ENCODE measurements at regions not wholly inside any gene's neighbourhood (a gene's known extent, or its start where the extent isn't known, plus 50 kb on each side); places are given as distances from the start of the nearest gene placed in this dataset.

DNA sequence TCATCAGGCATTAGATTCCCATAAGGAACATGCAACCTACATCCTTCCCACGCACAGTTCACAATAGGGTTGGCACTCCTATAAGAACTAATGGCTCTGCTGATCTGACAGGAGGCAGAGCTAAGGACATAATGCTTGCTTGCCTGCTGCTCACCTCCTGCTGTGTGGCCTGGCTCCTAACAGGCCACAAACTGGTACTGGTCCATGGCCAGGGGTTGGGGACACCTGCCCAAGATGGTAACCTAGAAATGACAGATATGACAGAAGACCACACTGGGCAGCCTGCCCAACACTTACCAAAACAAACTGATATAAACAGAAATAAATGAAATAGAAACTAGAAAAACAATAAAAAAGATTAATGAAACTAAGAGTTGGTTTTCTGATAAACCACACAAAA is 325.6 kb downstream of the SEC23A start:
- no peak for ATAC-seq (ENCODE audit: low FRiP score)
- Histone ChIP-seq H3K9me3 (ENCODE audit: control insufficient read depth, low read length) (no peaks in the 10 kb centered on the region), H3K4me3 (ENCODE audit: low read length in 2 of 2) (no peak overlapping the region), H3K36me3 (ENCODE audit: control insufficient read depth in 1 of 2, insufficient read depth in 2 of 2, low read length in 1 of 2) (no peaks in the 10 kb centered on the region), H3K27me3 (ENCODE audit: control insufficient read depth in 1 of 2, insufficient read depth in 2 of 2, low read length in 1 of 2) (peaks cover 0 to 2% of the 10 kb centered on the region in 2 donors), H3K27ac (ENCODE audit: low read depth in 1 of 2, low read length in 2 of 2) (no peak overlapping the region), H3K4me1 (ENCODE audit: control insufficient read depth in 1 of 2, insufficient read depth in 2 of 2, low read length in 2 of 2) (no peaks in the 10 kb centered on the region)
- intact Hi-C loops (cut with DNase I): no loop called here
- no peak for DNase-seq
- 82 to 89% methylated on average over 1 of the region's 1 CpG for WGBS, 2 donors

DNA sequence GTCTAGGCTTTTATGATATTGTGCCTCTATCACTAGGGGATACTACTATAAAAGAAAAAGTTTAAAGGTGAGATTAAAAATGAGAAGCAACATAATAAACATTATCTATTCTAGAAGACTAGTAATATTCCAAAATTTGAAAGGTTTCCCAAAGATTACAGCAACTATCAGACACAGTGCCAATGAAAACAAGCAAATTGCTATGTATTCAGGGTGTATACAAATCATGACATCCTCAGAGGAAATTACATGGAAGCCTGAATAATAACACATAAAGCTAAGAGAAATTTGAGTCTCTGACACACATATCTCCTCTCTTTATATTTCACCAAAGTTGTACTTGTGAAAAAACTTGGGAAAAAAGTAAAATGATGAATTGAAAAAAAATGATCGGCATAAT is 327.0 kb downstream of the SEC23A start:
- Histone ChIP-seq H3K27me3 (ENCODE audit: control insufficient read depth in 1 of 2, insufficient read depth in 2 of 2, low read length in 1 of 2) (peaks cover 0 to 2% of the 10 kb centered on the region in 2 donors), H3K27ac (ENCODE audit: low read depth in 1 of 2, low read length in 2 of 2) (no peak overlapping the region), H3K4me1 (ENCODE audit: control insufficient read depth in 1 of 2, insufficient read depth in 2 of 2, low read length in 2 of 2) (no peaks in the 10 kb centered on the region), H3K9me3 (ENCODE audit: control insufficient read depth, low read length) (no peaks in the 10 kb centered on the region), H3K36me3 (ENCODE audit: control insufficient read depth in 1 of 2, insufficient read depth in 2 of 2, low read length in 1 of 2) (no peaks in the 10 kb centered on the region), H3K4me3 (ENCODE audit: low read length in 2 of 2) (no peak overlapping the region)
- no peak for ATAC-seq (ENCODE audit: low FRiP score)
- intact Hi-C loops (cut with DNase I): no loop called here
- 93 to 97% methylated on average over 1 of the region's 1 CpG for WGBS, 2 donors
- no peak for DNase-seq

DNA sequence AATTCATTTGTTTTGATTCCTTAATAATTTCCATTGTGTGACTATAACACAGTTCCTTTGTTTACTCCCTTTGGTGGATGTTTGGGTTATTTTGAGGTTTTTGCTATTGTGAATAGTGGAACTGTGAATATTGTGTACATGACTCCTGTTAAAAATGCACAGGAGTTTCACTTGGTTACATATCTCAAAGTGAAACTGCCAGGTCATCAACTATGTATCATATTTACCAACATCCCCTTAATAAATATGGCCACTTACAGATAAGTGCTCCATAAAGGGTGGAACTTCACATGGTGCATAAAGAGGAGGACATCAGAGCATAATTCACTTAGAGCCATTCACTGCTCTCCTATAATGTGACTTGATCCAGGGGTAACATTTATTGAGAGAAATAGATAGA is 328.9 kb downstream of the SEC23A start:
- Histone ChIP-seq H3K9me3 (ENCODE audit: control insufficient read depth, low read length) (no peaks in the 10 kb centered on the region), H3K4me3 (ENCODE audit: low read length in 2 of 2) (no peak overlapping the region), H3K4me1 (ENCODE audit: control insufficient read depth in 1 of 2, insufficient read depth in 2 of 2, low read length in 2 of 2) (no peaks in the 10 kb centered on the region), H3K27me3 (ENCODE audit: control insufficient read depth in 1 of 2, insufficient read depth in 2 of 2, low read length in 1 of 2) (peaks cover 0 to 2% of the 10 kb centered on the region in 2 donors), H3K36me3 (ENCODE audit: control insufficient read depth in 1 of 2, insufficient read depth in 2 of 2, low read length in 1 of 2) (no peaks in the 10 kb centered on the region), H3K27ac (ENCODE audit: low read depth in 1 of 2, low read length in 2 of 2) (no peak overlapping the region)
- intact Hi-C loops (cut with DNase I): no loop called here
- no peak for ATAC-seq (ENCODE audit: low FRiP score)
- DNase-seq: no peak

DNA sequence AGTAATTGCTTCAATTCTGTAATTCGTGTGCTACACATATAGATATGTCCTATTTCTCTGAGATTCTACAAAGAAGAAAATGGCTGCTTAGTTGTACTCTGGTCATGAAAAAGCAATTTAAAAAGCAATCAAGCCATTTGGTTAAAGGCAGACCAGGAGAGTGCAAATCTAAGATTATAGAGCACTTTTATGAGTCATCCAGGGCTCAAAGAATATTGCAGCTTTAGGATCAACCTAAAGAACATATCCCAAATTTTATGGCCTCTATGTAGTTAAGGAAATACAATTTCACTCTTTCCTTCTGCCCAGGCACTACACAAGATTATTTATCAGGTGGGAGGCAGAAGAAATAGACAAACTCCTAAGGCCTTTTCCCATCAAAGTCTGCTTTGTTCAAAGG is 332.8 kb downstream of the SEC23A start:
- H3K4me3 ChIP-seq (ENCODE audit: low read length in 2 of 2): no peak overlapping the region
- H3K27me3 ChIP-seq (ENCODE audit: control insufficient read depth in 1 of 2, insufficient read depth in 2 of 2, low read length in 1 of 2): no peaks in the 10 kb centered on the region
- H3K9me3 ChIP-seq (ENCODE audit: control insufficient read depth, low read length): no peaks in the 10 kb centered on the region
- DNase-seq (no peak), ATAC-seq (ENCODE audit: low FRiP score) (no peak)
- no peak overlapping the region for H3K27ac ChIP-seq (ENCODE audit: low read depth in 1 of 2, low read length in 2 of 2)
- no peaks in the 10 kb centered on the region for H3K4me1 ChIP-seq (ENCODE audit: control insufficient read depth in 1 of 2, insufficient read depth in 2 of 2, low read length in 2 of 2)
- 71 to 79% methylated on average over 1 of the region's 1 CpG for WGBS, 2 donors
- no peaks in the 10 kb centered on the region for H3K36me3 ChIP-seq (ENCODE audit: control insufficient read depth in 1 of 2, insufficient read depth in 2 of 2, low read length in 1 of 2)
- intact Hi-C loops (cut with DNase I): no loop called here

DNA sequence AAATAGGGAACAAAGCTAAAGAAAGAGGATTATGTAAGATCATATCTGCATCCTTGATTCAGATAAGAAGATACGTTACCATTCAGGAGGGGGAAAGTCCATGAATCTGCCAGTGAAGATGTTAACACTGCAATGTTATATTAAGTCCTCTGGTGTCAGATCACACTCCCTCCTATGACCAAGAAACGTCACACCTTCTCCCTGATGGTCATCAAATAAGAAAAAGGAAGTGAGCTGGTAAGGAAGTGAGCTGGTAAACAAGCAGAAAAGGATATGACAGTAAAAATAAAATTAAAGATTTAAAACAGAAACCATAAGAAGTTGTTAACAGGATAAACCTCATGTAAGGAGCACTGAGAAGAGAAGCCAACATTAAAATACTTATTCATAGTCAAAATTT is 340.2 kb downstream of the SEC23A start:
- intact Hi-C loops (cut with DNase I): no loop called here
- ATAC-seq (ENCODE audit: low FRiP score) (no peak), DNase-seq (no peak)
- 45 to 55% methylated on average over 2 of the region's 2 CpGs for WGBS, 2 donors
- H3K27me3 ChIP-seq (ENCODE audit: control insufficient read depth in 1 of 2, insufficient read depth in 2 of 2, low read length in 1 of 2): no peaks in the 10 kb centered on the region
- H3K27ac ChIP-seq (ENCODE audit: low read depth in 1 of 2, low read length in 2 of 2): no peak overlapping the region
- H3K9me3 ChIP-seq (ENCODE audit: control insufficient read depth, low read length): no peaks in the 10 kb centered on the region
- no peaks in the 10 kb centered on the region for H3K4me1 ChIP-seq (ENCODE audit: control insufficient read depth in 1 of 2, insufficient read depth in 2 of 2, low read length in 2 of 2)
- H3K36me3 ChIP-seq (ENCODE audit: control insufficient read depth in 1 of 2, insufficient read depth in 2 of 2, low read length in 1 of 2): no peaks in the 10 kb centered on the region
- no peak overlapping the region for H3K4me3 ChIP-seq (ENCODE audit: low read length in 2 of 2)

DNA sequence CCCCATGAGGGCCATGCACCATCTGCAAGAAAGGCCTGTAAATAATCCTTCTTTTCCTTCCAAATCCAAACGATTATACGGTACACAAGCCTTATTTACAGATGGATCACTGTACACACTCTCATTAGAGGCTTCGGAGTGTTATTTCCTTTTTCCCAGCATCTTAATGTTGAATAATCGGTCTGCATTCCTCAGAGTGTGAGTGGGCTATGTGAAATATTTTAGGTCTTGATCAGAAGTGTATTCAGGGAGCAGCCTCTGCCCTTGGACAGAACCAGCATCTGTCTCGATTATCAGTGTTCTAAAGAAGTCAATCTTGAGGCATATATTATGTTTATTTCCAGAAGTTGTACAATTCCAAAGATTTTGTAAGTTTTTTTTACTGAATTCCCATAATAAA is 340.6 kb downstream of the SEC23A start:
- ATAC-seq (ENCODE audit: low FRiP score): no peak
- intact Hi-C loops (cut with DNase I): no loop called here
- WGBS, 2 donors: 47 to 48% methylated on average over 5 of the region's 5 CpGs

DNA sequence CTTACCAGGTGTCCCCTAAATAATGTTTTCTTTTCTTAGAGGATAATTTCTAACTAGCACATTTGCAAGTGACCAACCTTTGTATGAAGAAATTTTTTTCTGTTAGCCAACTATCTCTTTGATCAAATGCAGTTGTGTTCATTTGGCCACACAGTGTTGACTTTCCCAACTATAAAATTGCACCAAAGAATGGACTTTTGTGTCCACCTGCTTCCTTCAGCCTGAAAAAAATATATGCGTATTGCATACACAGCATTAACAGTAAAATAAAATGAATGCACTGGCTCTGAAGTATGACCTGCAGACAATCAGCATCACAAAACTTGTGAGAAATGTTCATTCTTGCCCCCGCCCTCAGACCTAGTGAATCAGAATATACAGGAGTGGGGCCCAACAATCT is 342.0 kb downstream of the SEC23A start:
- H3K27ac ChIP-seq (ENCODE audit: low read depth in 1 of 2, low read length in 2 of 2): no peak overlapping the region
- H3K4me1 ChIP-seq (ENCODE audit: control insufficient read depth in 1 of 2, insufficient read depth in 2 of 2, low read length in 2 of 2): no peaks in the 10 kb centered on the region
- H3K36me3 ChIP-seq (ENCODE audit: control insufficient read depth in 1 of 2, insufficient read depth in 2 of 2, low read length in 1 of 2): no peaks in the 10 kb centered on the region
- no peak for ATAC-seq (ENCODE audit: low FRiP score)
- intact Hi-C loops (cut with DNase I): no loop called here
- no peak overlapping the region for H3K4me3 ChIP-seq (ENCODE audit: low read length in 2 of 2)
- WGBS, 2 donors: 89 to 96% methylated on average over 2 of the region's 2 CpGs
- no peaks in the 10 kb centered on the region for H3K9me3 ChIP-seq (ENCODE audit: control insufficient read depth, low read length)
- no peaks in the 10 kb centered on the region for H3K27me3 ChIP-seq (ENCODE audit: control insufficient read depth in 1 of 2, insufficient read depth in 2 of 2, low read length in 1 of 2)
- no peak for DNase-seq

More for the DNA sequence above, 340.6 kb downstream of the SEC23A start:
- no peaks in the 10 kb centered on the region for H3K27me3 ChIP-seq (ENCODE audit: control insufficient read depth in 1 of 2, insufficient read depth in 2 of 2, low read length in 1 of 2)
- no peak overlapping the region for H3K27ac ChIP-seq (ENCODE audit: low read depth in 1 of 2, low read length in 2 of 2)
- H3K4me1 ChIP-seq (ENCODE audit: control insufficient read depth in 1 of 2, insufficient read depth in 2 of 2, low read length in 2 of 2): no peaks in the 10 kb centered on the region
- H3K9me3 ChIP-seq (ENCODE audit: control insufficient read depth, low read length): no peaks in the 10 kb centered on the region
- no peaks in the 10 kb centered on the region for H3K36me3 ChIP-seq (ENCODE audit: control insufficient read depth in 1 of 2, insufficient read depth in 2 of 2, low read length in 1 of 2)
- no peak overlapping the region for H3K4me3 ChIP-seq (ENCODE audit: low read length in 2 of 2)
- DNase-seq: no peak

DNA sequence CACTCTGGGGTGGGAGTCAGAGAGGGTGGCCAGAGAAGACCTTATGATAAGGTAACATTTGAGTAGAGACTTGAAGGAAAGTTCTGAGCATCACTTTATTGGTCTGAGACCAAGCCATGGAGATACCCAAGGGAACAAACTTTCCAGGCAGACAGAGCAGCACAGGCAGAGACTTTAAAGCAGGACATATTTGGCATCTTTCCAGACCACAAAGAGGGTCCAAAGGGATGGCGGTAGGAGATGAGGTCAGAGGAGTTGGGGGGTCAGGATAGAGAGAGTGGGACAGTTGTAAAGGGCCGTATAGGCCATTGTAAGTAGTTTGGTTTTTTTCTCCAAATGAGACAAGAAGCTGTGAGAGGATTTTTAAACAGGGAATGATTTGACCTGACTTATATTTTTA is 344.4 kb downstream of the SEC23A start:
- intact Hi-C loops (cut with DNase I): no loop called here
- no peak for DNase-seq
- no peaks in the 10 kb centered on the region for H3K27me3 ChIP-seq (ENCODE audit: control insufficient read depth in 1 of 2, insufficient read depth in 2 of 2, low read length in 1 of 2)
- ATAC-seq (ENCODE audit: low FRiP score): no peak
- H3K9me3 ChIP-seq (ENCODE audit: control insufficient read depth, low read length): no peaks in the 10 kb centered on the region
- WGBS, 2 donors: 14 to 39% methylated on average over 2 of the region's 2 CpGs
- no peaks in the 10 kb centered on the region for H3K36me3 ChIP-seq (ENCODE audit: control insufficient read depth in 1 of 2, insufficient read depth in 2 of 2, low read length in 1 of 2)
- no peaks in the 10 kb centered on the region for H3K4me1 ChIP-seq (ENCODE audit: control insufficient read depth in 1 of 2, insufficient read depth in 2 of 2, low read length in 2 of 2)
- H3K27ac ChIP-seq (ENCODE audit: low read depth in 1 of 2, low read length in 2 of 2): no peak overlapping the region
- H3K4me3 ChIP-seq (ENCODE audit: low read length in 2 of 2): no peak overlapping the region

DNA sequence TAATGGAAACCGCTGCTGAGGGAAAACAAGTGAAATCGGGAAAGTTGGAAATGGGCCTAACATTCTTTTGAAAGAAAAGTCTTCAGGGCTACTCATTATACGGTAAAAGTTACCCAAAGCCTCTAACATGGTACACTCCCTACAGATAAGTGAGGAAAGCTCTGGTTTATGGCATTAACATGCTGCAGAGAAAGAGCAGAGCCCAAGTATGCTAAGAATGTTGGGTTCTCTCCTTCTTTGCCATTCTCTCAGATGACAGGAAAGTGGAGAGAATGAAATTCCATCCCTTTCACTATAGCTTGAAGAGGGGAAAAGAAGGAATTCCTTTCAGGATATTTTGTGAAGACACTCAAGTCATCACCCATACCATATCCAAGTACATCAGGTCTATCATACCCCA is 348.0 kb downstream of the SEC23A start:
- Histone ChIP-seq H3K36me3 (ENCODE audit: control insufficient read depth in 1 of 2, insufficient read depth in 2 of 2, low read length in 1 of 2) (no peaks in the 10 kb centered on the region), H3K27ac (ENCODE audit: low read depth in 1 of 2, low read length in 2 of 2) (no peak overlapping the region), H3K4me1 (ENCODE audit: control insufficient read depth in 1 of 2, insufficient read depth in 2 of 2, low read length in 2 of 2) (no peaks in the 10 kb centered on the region), H3K4me3 (ENCODE audit: low read length in 2 of 2) (no peak overlapping the region), H3K9me3 (ENCODE audit: control insufficient read depth, low read length) (no peaks in the 10 kb centered on the region), H3K27me3 (ENCODE audit: control insufficient read depth in 1 of 2, insufficient read depth in 2 of 2, low read length in 1 of 2) (no peaks in the 10 kb centered on the region)
- intact Hi-C loops (cut with DNase I): no loop called here
- ATAC-seq (ENCODE audit: low FRiP score): no peak
- WGBS, 2 donors: 20 to 23% methylated on average over 3 of the region's 3 CpGs
- DNase-seq: no peak

All from aorta (tissue), 5 donors.